Fibroblast of mammary gland (primary cell): ENCODE measurements at regions not wholly inside any gene's neighbourhood (a gene's known extent, or its start where the extent isn't known, plus 50 kb on each side); places are given as distances from the start of the nearest gene placed in this dataset.
"Not testable (repeated sequence)": the region's sequence is repeated elsewhere in the genome, so short reads cannot be mapped to it uniquely, and the experiment has no call there.

ENCODE experiments used
- DNase-seq: peaks from one replicate; pipeline ENCODE4 v3.0.0-alpha.2; 2010; ENCODE audit warnings: low read depth
- H3K4me3 ChIP-seq: 2 replicates; pipeline ENCODE4 v1.5.1; 2011; ENCODE audit warnings: low read depth, mild to moderate bottlenecking, low read length, moderate library complexity; ENCODE audit not compliant: control insufficient read depth
- TF ChIP-seq, protein P1 (sequence below): conservative IDR thresholded peaks from 2 replicates; pipeline ENCODE4 v1.5.1; 2011; ENCODE audit warnings: low read depth, low read length, inconsistent platforms; ENCODE audit not compliant: control insufficient read depth, insufficient read depth

- no peak overlapping the region for H3K4me3 ChIP-seq
- no peak for DNase-seq
- TF ChIP-seq, protein P1, sequence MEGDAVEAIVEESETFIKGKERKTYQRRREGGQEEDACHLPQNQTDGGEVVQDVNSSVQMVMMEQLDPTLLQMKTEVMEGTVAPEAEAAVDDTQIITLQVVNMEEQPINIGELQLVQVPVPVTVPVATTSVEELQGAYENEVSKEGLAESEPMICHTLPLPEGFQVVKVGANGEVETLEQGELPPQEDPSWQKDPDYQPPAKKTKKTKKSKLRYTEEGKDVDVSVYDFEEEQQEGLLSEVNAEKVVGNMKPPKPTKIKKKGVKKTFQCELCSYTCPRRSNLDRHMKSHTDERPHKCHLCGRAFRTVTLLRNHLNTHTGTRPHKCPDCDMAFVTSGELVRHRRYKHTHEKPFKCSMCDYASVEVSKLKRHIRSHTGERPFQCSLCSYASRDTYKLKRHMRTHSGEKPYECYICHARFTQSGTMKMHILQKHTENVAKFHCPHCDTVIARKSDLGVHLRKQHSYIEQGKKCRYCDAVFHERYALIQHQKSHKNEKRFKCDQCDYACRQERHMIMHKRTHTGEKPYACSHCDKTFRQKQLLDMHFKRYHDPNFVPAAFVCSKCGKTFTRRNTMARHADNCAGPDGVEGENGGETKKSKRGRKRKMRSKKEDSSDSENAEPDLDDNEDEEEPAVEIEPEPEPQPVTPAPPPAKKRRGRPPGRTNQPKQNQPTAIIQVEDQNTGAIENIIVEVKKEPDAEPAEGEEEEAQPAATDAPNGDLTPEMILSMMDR = no peak
These were observed 777.3 kb downstream of the CCSER2 start for GRCh38 chr10:85105614-85106255.

GRCh38 chr10:85111271-85111670 lies 782.9 kb downstream of the CCSER2 start:
- no peak for DNase-seq
- H3K4me3 ChIP-seq = no peak overlapping the region
- TF ChIP-seq, protein P1 = no peak

DNA sequence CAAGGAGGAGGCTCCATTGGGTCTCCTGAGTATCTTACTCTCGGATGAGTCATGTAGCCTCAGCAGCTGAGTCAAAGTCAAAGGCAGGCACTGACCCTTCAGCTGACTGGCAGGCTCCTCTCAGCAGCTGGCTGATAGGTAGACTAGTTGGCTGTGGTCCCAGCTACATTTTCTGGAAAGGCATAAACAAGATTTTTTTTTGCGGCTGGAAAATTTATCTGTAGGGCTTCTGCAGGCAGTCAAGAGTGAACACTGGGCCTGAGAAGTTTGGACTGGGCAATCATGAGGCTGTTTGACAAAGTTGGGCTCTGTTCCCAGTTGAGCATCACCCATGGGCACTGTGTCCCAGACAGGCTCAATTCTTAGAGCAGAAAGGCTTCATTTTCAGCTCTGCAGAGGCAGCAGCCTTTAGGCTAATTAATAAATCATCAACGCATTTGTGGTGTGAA lies 796.2 kb downstream of the CCSER2 start:
- H3K4me3 ChIP-seq = no peak overlapping the region
- no peak for DNase-seq
- TF ChIP-seq, protein P1 = no peak

DNA sequence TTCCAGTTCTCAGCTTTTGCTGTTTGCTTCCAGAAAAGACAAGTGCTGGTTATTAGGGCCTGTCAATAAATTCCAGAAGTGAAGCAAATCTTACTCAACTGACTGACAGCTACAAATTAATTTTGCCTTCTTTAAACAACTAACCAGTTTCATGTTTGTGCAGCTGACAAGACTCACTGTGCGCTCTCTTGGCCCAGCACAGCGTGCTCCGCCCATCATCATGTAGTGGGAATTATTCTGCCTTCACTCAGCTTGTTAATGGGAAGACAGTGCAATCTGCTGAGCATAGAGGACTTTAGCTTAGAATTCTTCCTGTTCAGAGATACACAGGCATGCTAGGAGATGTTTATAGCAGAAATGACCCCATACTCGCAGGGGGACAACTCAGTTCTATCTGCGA lies 808.9 kb downstream of the CCSER2 start:
- no peak overlapping the region for H3K4me3 ChIP-seq
- no peak for DNase-seq
- TF ChIP-seq, protein P1 = no peak

DNA sequence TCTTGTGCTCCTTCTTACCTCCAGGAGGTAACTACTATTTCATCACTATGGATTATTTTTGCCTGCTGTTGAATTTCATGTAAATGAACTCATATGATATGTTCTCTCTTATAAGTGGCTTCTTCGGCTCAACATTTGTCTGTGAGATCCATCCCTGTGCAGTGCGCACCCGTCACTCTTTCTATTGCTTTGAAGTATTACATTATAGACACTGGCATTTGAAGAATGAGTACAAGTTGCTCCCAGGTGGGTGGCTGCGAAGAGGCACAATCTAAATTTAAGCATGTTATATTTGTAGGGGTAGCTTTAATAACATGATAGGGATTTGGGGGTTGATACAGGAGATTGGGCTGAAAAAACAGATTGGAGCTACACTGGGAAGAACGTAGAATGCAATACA lies 809.7 kb downstream of the CCSER2 start:
- DNase-seq = no peak
- H3K4me3 ChIP-seq = no peak overlapping the region
- TF ChIP-seq, protein P1 = no peak

- no peak overlapping the region for H3K4me3 ChIP-seq
- TF ChIP-seq, protein P1 = no peak
- DNase-seq = no peak
These were observed 810.7 kb downstream of the CCSER2 start for GRCh38 chr10:85139124-85139523.

DNA sequence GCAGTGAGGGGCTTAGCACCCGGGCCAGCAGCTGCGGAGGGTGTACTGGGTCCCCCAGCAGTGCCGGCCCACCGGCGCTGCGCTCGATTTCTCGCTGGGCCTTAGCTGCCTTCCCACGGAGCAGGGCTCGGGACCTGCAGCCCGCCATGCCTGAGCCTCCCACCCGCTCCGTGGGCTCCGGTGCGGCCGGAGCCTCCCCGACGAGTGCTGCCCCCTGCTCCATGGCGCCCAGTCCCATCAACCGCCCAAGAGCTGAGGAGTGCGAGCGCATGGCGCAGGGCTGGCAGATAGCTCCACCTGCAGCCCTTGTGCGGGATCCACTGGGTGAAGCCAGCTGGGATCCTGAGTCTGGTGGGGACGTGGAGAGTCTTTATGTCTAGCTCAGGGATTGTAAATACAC lies 813.1 kb downstream of the CCSER2 start:
- not testable (repeated sequence) for H3K4me3 ChIP-seq, DNase-seq
